NT2/D1 (cell line): ENCODE measurements at regions not wholly inside any gene's neighbourhood (a gene's known extent, or its start where the extent isn't known, plus 50 kb on each side); places are given as distances from the start of the nearest gene placed in this dataset.

Experiments used
- SUZ12 ChIP-seq: IDR thresholded peaks from 2 replicates; pipeline ENCODE4 v1.6.1; 2011; ENCODE audit not compliant: insufficient read length, insufficient read depth; ENCODE audit errors: extremely low read depth
- YY1 ChIP-seq: IDR thresholded peaks from 2 replicates; pipeline ENCODE4 v1.6.1; 2011; ENCODE audit not compliant: insufficient read length, insufficient read depth
- ZNF274 ChIP-seq: IDR thresholded peaks from 2 replicates; pipeline ENCODE4 v1.6.1; 2011; ENCODE audit warnings: mild to moderate bottlenecking, low read depth, low read length

DNA sequence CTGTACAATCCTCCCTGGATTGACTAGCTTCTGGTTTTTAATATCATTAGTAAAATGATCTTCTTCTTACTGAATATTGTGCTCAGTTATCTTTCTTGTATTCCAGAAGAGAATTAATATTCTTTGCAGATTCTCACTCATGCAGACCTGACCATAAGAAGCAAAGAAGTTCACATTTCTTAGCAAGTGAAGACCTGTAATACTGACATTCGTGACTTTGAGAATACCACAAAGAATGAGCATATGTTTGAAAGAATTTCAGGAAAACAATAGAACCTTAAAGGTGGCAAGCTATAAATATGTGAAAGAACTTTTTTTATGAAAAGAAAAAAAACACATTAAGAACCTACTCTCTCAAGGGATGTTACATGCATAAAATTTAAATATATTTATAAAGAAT lies 371.6 kb downstream of the JRKL start:
- no peak for TF ChIP-seq YY1
- no peak for TF ChIP-seq ZNF274
- no peak for TF ChIP-seq SUZ12
